ENCODE measurements at regions not wholly inside any gene's neighbourhood (a gene's known extent, or its start where the extent isn't known, plus 50 kb on each side); places are given as distances from the start of the nearest gene placed in this dataset.

- H3K27ac ChIP-seq, result no peak overlapping the region
- in situ Hi-C loops (cut with HindIII; ENCODE audit: low pct_ligation_motif_present, low sequenced_read_pairs), result no loop called here
- H3K27me3 ChIP-seq (replicated peaks), result no peaks in the 10 kb centered on the region
- DNase-seq, result no peak
- no peak overlapping the region for H3K4me3 ChIP-seq (ENCODE audit: low read depth, low read length)
- TF ChIP-seq CTCF (IDR thresholded peaks at IDR 0.05; ENCODE audit: low read depth, low read length, missing control alignments), result no peak
- H3K36me3 ChIP-seq (replicated peaks), result no peaks in the 10 kb centered on the region
Measured at GRCh38 chr5:4207486-4207885, 611.9 kb downstream of the IRX1 start.

- H3K27me3 ChIP-seq (replicated peaks), result no peaks in the 10 kb centered on the region
- TF ChIP-seq CTCF (IDR thresholded peaks at IDR 0.05; ENCODE audit: low read depth, low read length, missing control alignments), result no peak
- H3K4me3 ChIP-seq (ENCODE audit: low read depth, low read length), result no peak overlapping the region
- DNase-seq, result no peak
- no peaks in the 10 kb centered on the region for H3K36me3 ChIP-seq (replicated peaks)
- H3K27ac ChIP-seq, result no peak overlapping the region
- in situ Hi-C loops (cut with HindIII; ENCODE audit: low pct_ligation_motif_present, low sequenced_read_pairs), result no loop called here
Measured at GRCh38 chr5:4208537-4208936, 612.9 kb downstream of the IRX1 start.

GRCh38 chr5:4208996-4209395, 613.4 kb downstream of the IRX1 start:
- H3K27me3 ChIP-seq (replicated peaks), result no peaks in the 10 kb centered on the region
- no peak overlapping the region for H3K27ac ChIP-seq
- no peak for TF ChIP-seq CTCF (IDR thresholded peaks at IDR 0.05; ENCODE audit: low read depth, low read length, missing control alignments)
- in situ Hi-C loops (cut with HindIII; ENCODE audit: low pct_ligation_motif_present, low sequenced_read_pairs), result no loop called here
- no peak overlapping the region for H3K4me3 ChIP-seq (ENCODE audit: low read depth, low read length)
- no peaks in the 10 kb centered on the region for H3K36me3 ChIP-seq (replicated peaks)
- no peak for DNase-seq

GRCh38 chr5:4212071-4212739, 616.6 kb downstream of the IRX1 start:
- no peaks in the 10 kb centered on the region for H3K27me3 ChIP-seq (replicated peaks)
- no peak for TF ChIP-seq CTCF (IDR thresholded peaks at IDR 0.05; ENCODE audit: low read depth, low read length, missing control alignments)
- no peak for DNase-seq
- no peaks in the 10 kb centered on the region for H3K36me3 ChIP-seq (replicated peaks)
- no peak overlapping the region for H3K4me3 ChIP-seq (ENCODE audit: low read depth, low read length)
- no peak overlapping the region for H3K27ac ChIP-seq
- in situ Hi-C loops (cut with HindIII; ENCODE audit: low pct_ligation_motif_present, low sequenced_read_pairs), result no loop called here

GRCh38 chr5:4212981-4213819, 617.6 kb downstream of the IRX1 start:
- TF ChIP-seq CTCF (IDR thresholded peaks at IDR 0.05; ENCODE audit: low read depth, low read length, missing control alignments), result no peak
- Histone ChIP-seq H3K27me3 (replicated peaks) (no peaks in the 10 kb centered on the region), H3K36me3 (replicated peaks) (no peaks in the 10 kb centered on the region), H3K27ac (no peak overlapping the region), H3K4me3 (ENCODE audit: low read depth, low read length) (no peak overlapping the region)
- no peak for DNase-seq
- in situ Hi-C loops (cut with HindIII; ENCODE audit: low pct_ligation_motif_present, low sequenced_read_pairs), result no loop called here
